Rectal smooth muscle tissue (tissue), 1 donor: ENCODE measurements at regions not wholly inside any gene's neighbourhood (a gene's known extent, or its start where the extent isn't known, plus 50 kb on each side); places are given as distances from the start of the nearest gene placed in this dataset.

Experiments used
- H3K27ac ChIP-seq: one replicate; pipeline ENCODE4 v1.7.0; 2013; ENCODE audit warnings: low read depth, low read length, inconsistent platforms
- H3K27me3 ChIP-seq: one replicate; pipeline ENCODE4 v1.7.0; 2013; ENCODE audit warnings: low read length; ENCODE audit not compliant: control insufficient read depth, insufficient read depth
- H3K36me3 ChIP-seq: one replicate; pipeline ENCODE4 v1.7.0; 2013; ENCODE audit warnings: low read length; ENCODE audit not compliant: control insufficient read depth, insufficient read depth
- H3K4me1 ChIP-seq: one replicate; pipeline ENCODE4 v1.7.0; 2013; ENCODE audit warnings: low read length; ENCODE audit not compliant: control insufficient read depth, insufficient read depth
- H3K4me3 ChIP-seq: one replicate; pipeline ENCODE4 v1.7.0; 2013; ENCODE audit warnings: low read length
- H3K9ac ChIP-seq: one replicate; pipeline ENCODE4 v1.7.0; 2013; ENCODE audit warnings: low read length

DNA sequence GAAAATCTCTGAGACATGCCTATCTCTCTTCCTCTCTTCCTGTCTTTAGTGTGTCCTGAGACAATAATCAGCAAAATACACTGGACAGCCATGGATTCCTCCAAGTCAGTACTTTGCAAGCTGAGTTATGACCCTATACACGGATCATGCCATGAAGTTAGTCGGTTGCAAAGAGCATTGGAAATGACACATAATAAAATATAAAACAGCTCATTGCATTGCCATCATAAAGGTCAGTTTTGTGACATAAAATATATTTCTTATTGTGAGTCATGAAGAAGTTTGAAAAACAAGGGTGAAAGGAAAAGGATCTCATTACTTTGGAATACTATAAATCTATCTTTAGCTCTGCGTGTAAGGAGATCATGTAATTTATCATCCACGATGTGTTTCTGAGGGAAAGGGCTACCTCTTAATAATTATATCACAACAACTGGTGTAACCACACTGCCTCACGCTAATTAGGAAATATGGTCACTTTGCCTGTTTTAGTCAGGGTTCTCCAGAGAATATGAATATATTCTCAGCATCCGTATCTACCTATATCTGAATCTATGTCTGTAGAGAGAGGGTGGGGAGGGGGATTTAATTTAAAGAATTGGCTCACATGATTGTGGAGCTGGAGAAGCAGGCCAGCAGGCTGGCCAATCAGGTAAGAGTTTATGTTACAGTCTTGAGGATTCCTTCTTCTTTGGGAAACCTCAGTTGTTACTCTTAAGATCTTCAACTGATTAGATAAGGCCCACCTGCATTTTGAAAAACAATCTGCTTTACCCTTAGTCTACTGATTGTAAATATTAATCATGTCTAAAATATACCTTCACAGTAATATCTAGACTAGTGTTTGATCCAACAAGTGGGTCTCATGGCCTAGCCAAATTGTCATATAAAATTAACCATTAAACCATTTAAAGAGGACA, 198.8 kb downstream of the FAT3 start:
- Histone ChIP-seq H3K36me3 (no peaks in the 10 kb centered on the region), H3K27me3 (no peaks in the 10 kb centered on the region), H3K4me3 (no peak overlapping the region), H3K4me1 (no peaks in the 10 kb centered on the region), H3K27ac (no peak overlapping the region), H3K9ac (no peak overlapping the region)

DNA sequence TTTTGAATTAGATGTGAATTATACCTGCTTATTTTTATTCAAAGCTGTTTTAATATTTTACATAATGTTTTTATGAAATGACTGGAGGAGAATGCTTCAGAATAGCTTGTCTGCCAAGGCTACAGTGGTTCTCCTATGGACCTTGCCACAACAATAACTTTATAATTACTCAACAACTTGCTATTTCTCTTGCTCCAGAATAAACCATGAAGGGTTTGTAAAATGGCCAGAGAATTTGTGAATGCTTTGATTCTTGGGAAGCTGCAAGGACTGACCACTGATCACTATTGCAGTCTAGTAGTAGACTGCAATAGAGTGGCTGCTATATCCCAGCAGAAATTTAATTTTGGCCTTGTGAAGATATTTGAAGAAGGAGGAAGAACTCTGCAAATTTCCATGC, 199.7 kb downstream of the FAT3 start:
- Histone ChIP-seq H3K27me3 (no peaks in the 10 kb centered on the region), H3K27ac (no peak overlapping the region), H3K4me3 (no peak overlapping the region), H3K36me3 (no peaks in the 10 kb centered on the region), H3K4me1 (no peaks in the 10 kb centered on the region), H3K9ac (no peak overlapping the region)

DNA sequence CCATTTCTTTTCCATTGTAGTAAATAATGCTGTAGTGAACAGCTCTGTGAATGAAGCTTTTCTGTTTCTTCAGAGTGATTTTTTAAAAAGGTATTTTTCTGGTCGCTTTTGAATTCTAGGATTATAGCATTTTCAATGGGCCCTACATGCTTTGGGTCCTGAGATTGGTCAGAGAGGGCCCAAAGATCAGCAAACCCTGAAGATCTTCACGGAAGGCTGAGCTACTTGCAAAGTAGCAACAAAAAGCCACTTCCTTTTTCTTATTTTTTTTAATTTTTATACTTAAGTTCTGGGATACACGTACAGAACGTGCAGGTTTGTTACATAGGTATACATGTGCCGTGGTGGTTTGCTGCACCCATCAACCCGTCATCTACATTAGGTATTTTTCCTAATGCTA, 200.5 kb downstream of the FAT3 start:
- Histone ChIP-seq H3K4me3 (no peak overlapping the region), H3K4me1 (no peaks in the 10 kb centered on the region), H3K36me3 (no peaks in the 10 kb centered on the region), H3K9ac (no peak overlapping the region), H3K27ac (no peak overlapping the region), H3K27me3 (no peaks in the 10 kb centered on the region)

DNA sequence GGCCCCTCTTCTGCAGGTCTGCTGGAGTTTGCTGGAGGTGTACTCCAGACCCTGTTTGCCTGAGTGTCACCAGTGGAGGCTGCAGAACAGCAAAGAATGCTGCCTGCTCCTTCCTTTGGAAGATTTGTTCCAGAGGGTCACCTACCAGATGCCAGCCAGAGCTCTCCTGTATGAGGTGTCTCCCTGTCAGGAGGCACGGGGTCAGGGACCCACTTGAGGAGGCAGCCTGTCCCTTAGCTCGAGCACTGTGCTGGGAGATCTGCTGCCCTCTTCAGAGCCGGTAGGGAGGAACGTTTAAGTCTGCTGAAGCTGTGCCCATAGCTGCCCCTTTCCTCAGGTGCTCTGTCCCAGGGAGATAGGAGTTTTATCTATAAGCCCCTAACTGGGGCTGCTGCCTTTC, 207.9 kb downstream of the FAT3 start:
- Histone ChIP-seq H3K4me3 (no peak overlapping the region), H3K9ac (no peak overlapping the region), H3K27me3 (no peaks in the 10 kb centered on the region)

DNA sequence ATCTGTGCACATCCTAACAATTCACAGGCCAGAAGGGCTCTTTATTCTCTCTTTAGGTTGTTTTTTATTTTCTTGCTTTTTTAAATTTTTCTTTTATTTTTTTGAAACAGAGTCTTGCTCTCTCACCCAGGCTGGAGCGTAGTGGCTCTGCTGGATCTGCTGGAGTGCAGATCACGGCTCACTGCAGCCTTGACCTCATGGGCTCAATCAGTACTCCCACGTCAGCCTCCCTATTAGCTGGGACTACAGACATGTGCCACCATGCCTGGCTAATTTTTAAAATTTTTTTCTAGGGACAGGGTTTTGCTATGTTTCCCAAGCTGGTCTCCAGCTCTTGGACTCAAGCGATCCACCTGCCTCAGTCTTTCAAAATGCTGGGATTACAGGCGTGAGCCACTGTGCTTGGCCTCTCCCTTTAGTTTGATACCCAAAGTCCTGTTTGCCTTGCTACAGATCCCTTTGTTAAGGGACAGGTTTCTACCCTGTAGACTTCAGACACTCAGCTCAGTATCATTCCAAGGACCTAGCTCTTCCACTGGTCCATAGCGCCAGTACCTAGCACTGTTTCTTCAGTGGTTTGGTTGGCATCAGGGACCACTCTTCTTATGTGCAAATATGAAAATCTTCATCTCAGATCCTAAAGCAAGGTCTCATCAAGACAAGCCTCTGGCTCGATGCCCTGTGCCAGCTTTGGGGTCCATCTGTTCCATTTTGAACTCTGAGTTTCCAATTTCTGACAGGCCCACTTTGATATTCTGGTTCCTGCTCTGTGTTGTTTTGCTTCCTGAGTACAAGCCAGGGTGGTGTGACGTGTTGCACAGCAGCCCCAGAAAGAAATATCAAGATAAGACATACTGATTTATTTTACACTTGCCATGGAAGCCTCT, 211.7 kb downstream of the FAT3 start:
- H3K27me3 ChIP-seq: no peaks in the 10 kb centered on the region
- H3K4me3 ChIP-seq: no peak overlapping the region
- H3K9ac ChIP-seq: no peak overlapping the region
- H3K36me3 ChIP-seq: no peaks in the 10 kb centered on the region
- H3K4me1 ChIP-seq: no peaks in the 10 kb centered on the region
- H3K27ac ChIP-seq: no peak overlapping the region

More for the DNA sequence above, 207.9 kb downstream of the FAT3 start:
- no peaks in the 10 kb centered on the region for H3K4me1 ChIP-seq
- H3K27ac ChIP-seq: no peak overlapping the region
- H3K36me3 ChIP-seq: no peaks in the 10 kb centered on the region

DNA sequence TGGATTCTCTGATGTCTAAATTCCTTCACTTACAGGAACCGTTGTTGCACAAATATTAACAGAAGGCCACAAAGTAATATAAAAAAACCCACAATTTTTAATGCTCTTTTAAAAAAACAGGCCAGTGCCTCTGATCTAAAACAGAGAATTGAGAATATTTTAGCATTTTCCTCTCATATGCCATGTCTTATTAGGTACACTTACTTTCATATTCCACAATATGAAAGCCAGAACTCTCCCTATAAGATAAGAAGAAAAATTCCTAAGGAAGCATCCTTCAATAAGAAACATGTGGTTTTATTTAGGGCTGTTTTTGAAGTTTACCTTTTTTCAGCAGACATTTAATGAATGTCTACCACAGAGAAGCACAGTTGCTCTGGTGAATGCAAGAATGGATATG, 214.5 kb downstream of the FAT3 start:
- H3K4me1 ChIP-seq: peaks cover 2% of the 10 kb centered on the region
- H3K36me3 ChIP-seq: no peaks in the 10 kb centered on the region
- H3K27me3 ChIP-seq: no peaks in the 10 kb centered on the region
- no peak overlapping the region for H3K9ac ChIP-seq
- H3K27ac ChIP-seq: no peak overlapping the region
- H3K4me3 ChIP-seq: no peak overlapping the region

DNA sequence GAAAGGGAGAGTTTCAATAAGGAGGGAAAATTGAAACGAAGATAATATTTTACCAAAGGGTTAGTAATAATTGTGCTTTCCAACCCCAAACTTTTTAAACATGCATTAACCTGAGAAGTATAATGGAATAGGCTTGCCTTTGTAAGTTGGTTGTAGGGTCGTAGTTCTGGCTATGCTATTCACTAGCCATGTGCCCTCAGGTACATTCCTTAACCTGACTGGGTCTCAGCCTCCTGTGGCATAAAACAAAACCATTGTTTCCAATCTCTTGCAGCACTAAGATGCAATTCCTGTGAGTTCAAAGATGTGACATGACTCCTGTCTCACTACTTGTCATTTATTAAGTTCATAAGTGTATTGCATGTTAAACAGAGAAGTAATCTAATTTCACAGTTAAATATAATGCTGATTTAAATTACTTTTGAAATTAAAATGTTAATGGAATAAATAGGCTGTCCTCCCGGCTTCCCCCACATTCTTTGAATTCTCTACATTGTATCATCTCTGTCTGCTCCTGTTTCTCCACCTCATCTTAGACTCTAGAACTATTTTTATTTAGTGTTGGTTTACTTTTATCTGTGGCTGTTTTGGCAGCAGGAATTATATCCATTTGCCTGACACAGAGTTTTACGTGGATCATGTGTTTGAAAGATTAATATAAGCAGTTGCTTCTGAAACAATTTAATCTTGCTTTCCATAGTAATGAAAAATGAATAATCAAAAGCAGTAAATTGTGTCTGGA, 216.3 kb downstream of the FAT3 start:
- H3K9ac ChIP-seq: no peak overlapping the region
- H3K36me3 ChIP-seq: no peaks in the 10 kb centered on the region
- no peak overlapping the region for H3K4me3 ChIP-seq
- no peak overlapping the region for H3K27ac ChIP-seq
- no peaks in the 10 kb centered on the region for H3K27me3 ChIP-seq
- peaks cover 2% of the 10 kb centered on the region for H3K4me1 ChIP-seq

DNA sequence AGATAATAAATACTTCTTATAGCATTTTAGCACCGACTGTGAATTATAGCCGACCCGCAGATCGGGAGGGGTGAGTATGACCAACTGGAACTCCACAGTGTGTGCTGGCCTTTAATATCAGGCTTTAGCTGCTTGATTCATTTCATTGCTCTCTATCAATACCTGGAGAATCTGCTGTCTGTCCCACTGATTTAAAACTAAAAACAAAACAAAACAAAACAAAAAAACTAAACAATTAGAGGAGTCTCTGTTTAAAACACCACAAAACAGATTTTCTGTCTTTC, 216.8 kb downstream of the FAT3 start:
- H3K4me1 ChIP-seq: peaks cover 2% of the 10 kb centered on the region
- H3K27ac ChIP-seq: no peak overlapping the region
- no peaks in the 10 kb centered on the region for H3K27me3 ChIP-seq
- no peaks in the 10 kb centered on the region for H3K36me3 ChIP-seq
- H3K9ac ChIP-seq: no peak overlapping the region
- H3K4me3 ChIP-seq: no peak overlapping the region

DNA sequence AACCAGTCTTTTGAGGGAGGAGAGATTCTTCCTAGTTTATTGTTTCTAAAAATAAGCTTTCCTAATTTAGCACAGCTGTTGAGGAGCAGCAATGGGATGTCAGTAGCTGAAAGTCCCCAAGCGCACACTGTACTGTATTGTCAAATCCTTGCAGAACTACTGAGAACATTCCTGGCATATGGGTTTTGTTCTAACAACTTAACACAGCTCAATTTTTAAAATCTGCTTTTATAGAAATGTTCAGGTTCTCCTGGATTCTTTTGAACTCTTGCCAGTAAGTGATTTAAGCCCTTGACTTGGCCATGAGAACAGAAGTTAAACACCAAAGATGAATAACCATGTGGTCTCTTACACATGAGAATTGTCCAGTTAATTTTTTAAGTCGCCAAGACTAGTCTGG, 218.6 kb downstream of the FAT3 start:
- Histone ChIP-seq H3K4me1 (peaks cover 2% of the 10 kb centered on the region), H3K36me3 (no peaks in the 10 kb centered on the region), H3K27ac (no peak overlapping the region), H3K27me3 (no peaks in the 10 kb centered on the region), H3K9ac (no peak overlapping the region), H3K4me3 (no peak overlapping the region)

DNA sequence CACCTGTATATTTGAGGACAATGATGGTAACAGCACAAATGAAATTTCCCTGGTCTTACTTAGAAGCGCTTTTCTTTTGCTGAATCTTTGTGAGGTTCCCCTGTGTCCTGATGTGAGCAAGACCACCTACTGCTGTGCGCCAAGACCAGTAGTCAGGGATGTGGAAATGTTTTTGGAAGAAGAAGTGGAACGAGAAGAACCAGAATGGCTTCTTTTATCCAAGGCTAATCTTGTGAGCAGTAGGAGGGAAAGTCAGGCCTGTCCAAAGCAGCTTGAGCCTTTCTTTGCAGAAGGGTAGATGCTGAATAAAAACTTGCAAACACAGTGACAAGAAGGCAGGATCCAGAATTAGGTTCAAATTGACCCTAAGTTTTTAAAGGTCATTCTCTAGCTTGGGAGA, 223.0 kb downstream of the FAT3 start:
- no peaks in the 10 kb centered on the region for H3K36me3 ChIP-seq
- no peaks in the 10 kb centered on the region for H3K27me3 ChIP-seq
- no peak overlapping the region for H3K9ac ChIP-seq
- peaks cover 2% of the 10 kb centered on the region for H3K4me1 ChIP-seq
- no peak overlapping the region for H3K4me3 ChIP-seq
- H3K27ac ChIP-seq: no peak overlapping the region

DNA sequence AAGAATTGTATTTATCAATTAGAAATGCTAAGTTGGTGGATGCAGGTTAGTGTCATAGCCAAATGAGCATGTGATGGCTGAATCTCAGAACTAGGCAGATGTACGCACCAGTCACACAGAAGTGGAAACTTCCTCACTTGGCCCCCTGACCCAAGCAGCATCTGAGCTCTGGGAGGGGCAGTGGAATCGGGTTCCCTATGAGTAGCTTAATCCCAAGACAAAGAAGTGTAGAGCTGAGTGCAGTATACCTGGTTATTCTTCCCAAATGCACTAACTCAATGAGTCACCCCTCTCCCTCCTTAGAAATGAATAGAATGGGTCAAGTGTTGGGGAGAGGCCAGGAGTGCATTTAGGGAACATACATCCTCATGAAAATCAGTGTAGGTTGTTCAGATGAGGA, 224.6 kb downstream of the FAT3 start:
- Histone ChIP-seq H3K4me3 (no peak overlapping the region), H3K27ac (no peak overlapping the region), H3K9ac (no peak overlapping the region), H3K27me3 (no peaks in the 10 kb centered on the region), H3K4me1 (no peaks in the 10 kb centered on the region), H3K36me3 (no peaks in the 10 kb centered on the region)

DNA sequence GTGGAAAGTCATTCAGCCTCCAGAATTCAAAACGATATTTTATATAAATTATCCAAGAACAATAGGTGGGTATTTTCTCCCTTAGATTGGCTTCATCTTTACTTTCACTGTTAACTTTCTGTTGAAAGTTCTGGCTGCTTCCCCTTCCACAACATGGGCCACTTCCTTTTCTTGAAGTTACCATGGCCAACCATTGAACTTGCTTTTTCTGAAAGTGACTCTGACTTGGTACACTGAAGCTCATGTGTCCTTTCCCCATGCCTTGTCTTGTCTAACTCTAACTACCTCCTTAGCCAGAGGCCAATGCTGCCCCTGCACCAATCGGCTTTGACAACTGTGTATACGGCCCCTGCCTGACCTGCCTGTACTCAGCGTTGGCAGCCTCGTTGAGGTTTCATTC, 225.2 kb downstream of the FAT3 start:
- Histone ChIP-seq H3K4me1 (no peaks in the 10 kb centered on the region), H3K27me3 (no peaks in the 10 kb centered on the region), H3K4me3 (no peak overlapping the region), H3K27ac (no peak overlapping the region), H3K9ac (no peak overlapping the region), H3K36me3 (no peaks in the 10 kb centered on the region)
